ENCODE measurements at regions not wholly inside any gene's neighbourhood (a gene's known extent, or its start where the extent isn't known, plus 50 kb on each side); places are given as distances from the start of the nearest gene placed in this dataset.

- no peaks in the 10 kb centered on the region for H3K36me3 ChIP-seq
These were observed 264.1 kb downstream of the TSHZ3 start for GRCh38 chr19:31085125-31085524.

GRCh38 chr19:31083105-31083504, 266.1 kb downstream of the TSHZ3 start:
- no peak for DNase-seq (ENCODE audit: low spot score in 2 of 2)
- 68 to 70% methylated on average over 3 of the region's 3 CpGs for WGBS, 2 donors
- Histone ChIP-seq H3K27me3 (no peaks in the 10 kb centered on the region), H3K4me3 (no peak overlapping the region), H3K9me3 (no peaks in the 10 kb centered on the region), H3K4me1 (no peaks in the 10 kb centered on the region), H3K36me3 (no peaks in the 10 kb centered on the region), H3K27ac (no peak overlapping the region)
- no peak for TF ChIP-seq POLR2A (IDR thresholded peaks at IDR 0.05)
- no peak for TF ChIP-seq CTCF (IDR thresholded peaks at IDR 0.05)
- no peak for TF ChIP-seq EP300 (IDR thresholded peaks at IDR 0.05)

More at GRCh38 chr19:31085125-31085524, 264.1 kb downstream of the TSHZ3 start:
- no peak for DNase-seq (ENCODE audit: low spot score in 2 of 2)
- no peaks in the 10 kb centered on the region for H3K4me1 ChIP-seq
- H3K9me3 ChIP-seq, result no peaks in the 10 kb centered on the region
- TF ChIP-seq EP300 (IDR thresholded peaks at IDR 0.05), result no peak
- TF ChIP-seq CTCF (IDR thresholded peaks at IDR 0.05), result no peak
- no peak for TF ChIP-seq POLR2A (IDR thresholded peaks at IDR 0.05)
- H3K27me3 ChIP-seq, result no peaks in the 10 kb centered on the region
- no peak overlapping the region for H3K4me3 ChIP-seq
- no peak overlapping the region for H3K27ac ChIP-seq
- WGBS, 2 donors, result 92 to 97% methylated on average over 4 of the region's 4 CpGs

GRCh38 chr19:31075146-31075655, 274.0 kb downstream of the TSHZ3 start:
- Histone ChIP-seq H3K4me3 (no peak overlapping the region), H3K27ac (no peak overlapping the region), H3K9me3 (no peaks in the 10 kb centered on the region), H3K4me1 (peaks cover 0 to 11% (median 0%) of the 10 kb centered on the region in 4 donors), H3K27me3 (no peaks in the 10 kb centered on the region), H3K36me3 (no peaks in the 10 kb centered on the region)
- no peak for DNase-seq (ENCODE audit: low spot score in 2 of 2)
- WGBS, 2 donors, result 73 to 74% methylated on average over 6 of the region's 6 CpGs
- TF ChIP-seq EP300 (IDR thresholded peaks at IDR 0.05) (no peak), POLR2A (IDR thresholded peaks at IDR 0.05) (no peak), CTCF (IDR thresholded peaks at IDR 0.05) (no peak)

- no peak for DNase-seq (ENCODE audit: low spot score in 2 of 2)
- H3K27me3 ChIP-seq, result no peaks in the 10 kb centered on the region
- no peaks in the 10 kb centered on the region for H3K9me3 ChIP-seq
- no peak overlapping the region for H3K4me3 ChIP-seq
- H3K4me1 ChIP-seq, result peaks cover 0 to 11% (median 0%) of the 10 kb centered on the region in 4 donors
- no peaks in the 10 kb centered on the region for H3K36me3 ChIP-seq
- WGBS, 2 donors, result 42 to 55% methylated on average over 13 of the region's 13 CpGs
- H3K27ac ChIP-seq, result no peak overlapping the region
- TF ChIP-seq EP300 (IDR thresholded peaks at IDR 0.05) (no peak), CTCF (IDR thresholded peaks at IDR 0.05) (no peak), POLR2A (IDR thresholded peaks at IDR 0.05) (no peak)
These were observed 274.8 kb downstream of the TSHZ3 start for GRCh38 chr19:31074199-31075125.

Measured in tibial nerve (tissue), 4 donors.